NCI-H187 treated with DMSO at 0.1 percent for 48 hours (cell line): ENCODE measurements at regions not wholly inside any gene's neighbourhood (a gene's known extent, or its start where the extent isn't known, plus 50 kb on each side); places are given as distances from the start of the nearest gene placed in this dataset.

Source experiments
- DNase-seq: peaks from one replicate; lab custom pipeline; 2025; lab: John Stamatoyannopoulos, UW

DNA sequence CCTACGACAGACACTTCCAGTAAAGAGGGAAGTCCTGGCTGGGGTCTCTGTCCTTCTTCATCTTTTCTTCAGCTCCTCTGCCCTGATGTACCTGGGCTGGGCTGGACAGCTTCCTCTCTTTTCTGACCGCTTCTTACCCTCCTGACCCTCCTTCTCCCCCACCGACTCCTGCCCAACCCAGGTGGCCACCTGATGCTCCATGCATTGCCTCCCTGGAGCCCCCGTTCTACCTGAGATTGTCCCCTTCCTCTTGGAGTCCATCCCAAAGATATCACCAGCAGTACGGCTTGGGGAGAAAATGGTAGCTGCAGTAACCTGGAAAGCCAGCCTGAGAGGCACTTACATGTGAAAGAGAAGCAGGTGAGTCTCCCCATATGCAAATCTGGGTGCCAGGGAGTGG, 566.3 kb downstream of the TCERG1L start:
- DNase-seq, result no peak

DNA sequence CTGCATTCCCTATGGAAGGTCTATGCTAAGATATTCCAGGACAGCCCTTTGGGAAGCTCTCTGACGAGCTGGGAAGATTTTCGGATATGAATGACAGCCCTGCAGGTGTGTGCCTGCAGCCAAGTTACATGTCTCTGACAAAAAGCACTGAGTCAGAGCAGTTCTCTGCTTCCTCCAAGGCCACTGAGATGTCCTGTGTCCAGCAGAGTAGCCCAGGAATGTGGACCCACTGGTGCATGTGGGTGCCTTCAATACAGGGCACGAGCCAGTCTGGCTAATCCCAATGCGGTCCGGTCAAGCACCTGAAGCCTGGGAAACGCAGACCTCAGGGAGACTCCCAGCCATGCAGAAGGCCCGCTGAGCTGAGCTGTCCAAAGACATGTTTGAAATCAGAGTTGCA, 565.7 kb downstream of the TCERG1L start:
- no peak for DNase-seq

GRCh38 chr10:130746311-130746710, 565.2 kb downstream of the TCERG1L start:
- no peak for DNase-seq

GRCh38 chr10:130747356-130747755, 564.2 kb downstream of the TCERG1L start:
- DNase-seq, result no peak

- DNase-seq, result no peak
These were observed 563.6 kb downstream of the TCERG1L start for GRCh38 chr10:130747946-130748345.

DNA sequence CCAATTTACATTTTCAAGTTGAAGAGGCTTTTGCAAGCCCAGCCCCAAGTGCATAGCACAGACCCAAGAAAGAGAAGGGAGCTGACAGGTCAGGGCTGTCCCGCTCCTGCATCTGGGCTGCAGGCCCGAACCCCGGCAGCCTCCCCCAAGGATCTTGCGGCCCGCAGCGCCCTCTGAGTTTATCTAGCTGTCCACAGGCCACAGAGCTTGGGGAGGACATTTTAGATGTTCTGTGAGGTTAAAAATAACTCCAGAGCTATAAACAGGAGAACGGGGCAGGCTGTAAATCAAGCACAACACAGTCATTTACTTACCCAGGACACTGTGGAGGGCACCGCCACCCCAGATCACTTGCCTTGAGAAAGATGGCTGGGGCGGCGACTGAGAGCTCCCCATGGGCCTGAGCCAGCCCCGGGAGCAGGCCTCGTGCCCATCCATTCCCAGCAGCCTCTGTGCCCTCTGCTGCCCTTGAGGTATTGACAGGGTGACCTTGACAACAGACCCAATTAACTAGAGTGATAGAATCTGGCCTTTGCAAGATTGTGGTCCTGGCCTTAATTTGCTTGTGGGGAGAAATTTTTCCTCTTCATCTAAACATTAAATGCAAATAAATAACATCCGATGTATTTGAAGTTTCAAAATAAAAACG, 563.0 kb downstream of the TCERG1L start:
- DNase-seq, result no peak

DNA sequence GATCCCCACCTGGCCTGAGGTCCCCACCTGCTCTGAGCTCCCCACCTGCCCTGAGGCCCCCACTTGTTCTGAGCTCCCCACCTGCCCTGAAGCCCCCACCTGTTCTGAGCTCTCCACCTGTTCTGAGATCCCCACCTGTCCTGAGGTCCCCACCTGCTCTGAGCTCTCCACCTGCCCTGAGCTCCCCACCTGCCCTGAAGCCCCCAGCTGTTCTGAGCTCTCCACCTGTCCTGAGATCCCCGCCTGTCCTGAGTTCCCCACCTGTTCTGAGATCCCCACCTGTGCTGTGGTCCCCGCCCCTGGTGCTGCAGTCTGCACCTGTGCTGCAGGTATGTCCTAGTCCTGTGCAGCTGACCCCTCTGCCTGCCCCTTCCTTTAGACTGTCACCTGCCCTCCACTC, 561.6 kb downstream of the TCERG1L start:
- DNase-seq, result no peak

DNA sequence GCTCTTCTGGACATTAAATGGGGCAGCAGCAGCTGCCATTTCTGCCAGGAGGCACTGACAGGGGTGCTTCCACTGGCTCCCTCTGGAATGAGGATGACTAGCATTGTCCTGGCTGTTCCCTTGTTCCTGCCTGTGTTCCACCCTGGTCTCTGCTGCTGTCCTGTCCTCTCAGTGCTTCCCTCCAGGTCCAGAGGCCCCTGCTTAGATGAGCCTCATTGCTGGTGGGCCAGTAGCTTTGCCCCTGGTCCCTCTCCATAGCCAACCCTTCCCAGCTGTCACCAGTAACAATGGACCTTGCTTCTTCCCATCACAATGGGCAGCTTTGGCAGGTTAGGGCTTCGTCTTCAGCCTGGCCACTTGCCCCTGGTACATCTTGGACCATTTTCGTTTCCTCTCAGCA, 561.1 kb downstream of the TCERG1L start:
- DNase-seq, result no peak

- no peak for DNase-seq
These were observed 560.2 kb downstream of the TCERG1L start for GRCh38 chr10:130751106-130751840.

DNA sequence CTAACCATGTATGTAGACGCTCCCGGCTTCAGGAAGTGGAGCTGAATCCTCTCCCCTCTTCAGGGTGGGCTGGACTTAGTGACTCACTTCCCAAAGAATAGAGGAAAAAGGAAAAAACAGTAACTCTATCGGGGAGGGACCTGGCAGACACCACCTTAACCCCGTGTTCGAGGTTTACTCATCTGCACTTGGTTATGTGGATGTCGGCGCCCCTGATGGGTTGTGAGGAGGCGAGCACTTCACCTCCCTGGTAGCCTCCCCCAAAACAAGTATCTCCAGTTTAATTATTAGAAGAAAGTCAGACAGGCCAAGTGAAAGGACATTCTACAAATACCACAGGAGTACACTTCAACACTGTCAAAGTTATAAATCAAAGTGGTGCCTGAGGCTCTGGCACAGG, 559.7 kb downstream of the TCERG1L start:
- no peak for DNase-seq

- no peak for DNase-seq
These were observed 554.9 kb downstream of the TCERG1L start for GRCh38 chr10:130756651-130757050.

GRCh38 chr10:130757271-130757670, 554.2 kb downstream of the TCERG1L start:
- DNase-seq, result no peak

DNA sequence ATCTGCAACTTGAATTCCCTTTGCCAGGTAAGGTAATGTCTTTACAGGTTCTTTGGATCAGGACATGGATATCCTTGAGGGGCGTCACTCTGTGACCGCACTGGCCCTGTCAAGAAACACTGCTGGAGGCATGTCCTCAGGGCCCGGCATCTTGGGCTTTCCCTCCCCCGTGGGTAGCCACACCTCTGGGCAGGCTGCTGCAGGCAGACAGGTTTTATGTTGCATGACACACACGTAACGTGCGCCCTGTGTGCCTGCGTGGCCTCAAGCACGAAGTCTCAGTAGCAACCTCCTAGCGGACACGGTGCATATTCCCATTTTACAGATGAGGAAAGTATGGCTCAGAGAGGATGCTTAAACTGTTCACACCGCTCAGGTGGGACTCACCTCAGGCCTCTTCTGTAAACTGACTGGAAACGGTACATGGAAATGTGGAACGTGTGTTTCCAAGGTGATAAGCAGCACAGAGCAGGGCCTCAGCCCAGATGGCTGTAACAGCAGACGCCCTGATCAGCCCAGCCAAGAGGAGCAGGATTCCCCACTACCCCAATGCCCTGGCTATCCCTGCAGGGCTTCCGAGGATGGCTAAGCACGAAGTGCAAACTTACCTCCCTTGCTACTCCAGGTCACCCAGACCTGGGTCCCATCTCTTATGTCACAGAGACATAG, 553.6 kb downstream of the TCERG1L start:
- DNase-seq, result no peak

GRCh38 chr10:130758529-130758928, 553.0 kb downstream of the TCERG1L start:
- no peak for DNase-seq

- DNase-seq, result no peak
These were observed 550.4 kb downstream of the TCERG1L start for GRCh38 chr10:130761032-130761575.

DNA sequence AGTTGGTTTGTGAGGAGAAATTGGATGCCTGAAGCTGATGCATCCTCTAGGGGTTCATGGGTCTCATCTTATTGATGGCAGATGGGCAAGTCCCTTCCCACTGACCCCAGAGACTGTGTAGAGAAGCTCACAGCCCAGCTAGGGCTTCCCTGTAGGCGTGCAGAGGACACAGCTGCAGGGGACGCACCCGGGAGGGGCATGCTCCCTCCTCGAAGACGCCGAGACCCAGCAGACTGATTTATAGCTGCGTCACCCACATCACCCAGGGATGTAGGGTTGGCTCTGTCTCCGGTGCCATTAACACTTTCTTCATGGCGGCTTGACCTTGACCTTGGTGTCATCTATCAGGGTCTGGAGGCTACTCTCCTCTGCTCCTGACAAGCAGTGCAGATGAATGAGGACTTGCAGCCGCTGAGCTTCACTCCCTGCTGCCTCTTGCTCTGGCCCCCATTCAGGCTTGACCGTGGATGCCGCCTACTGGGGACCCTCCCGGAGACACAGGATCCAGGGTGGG, 549.7 kb downstream of the TCERG1L start:
- DNase-seq, result no peak

GRCh38 chr10:130762491-130762890, 549.0 kb downstream of the TCERG1L start:
- DNase-seq, result no peak

- DNase-seq, result no peak
These were observed 548.5 kb downstream of the TCERG1L start for GRCh38 chr10:130763071-130763470.

DNA sequence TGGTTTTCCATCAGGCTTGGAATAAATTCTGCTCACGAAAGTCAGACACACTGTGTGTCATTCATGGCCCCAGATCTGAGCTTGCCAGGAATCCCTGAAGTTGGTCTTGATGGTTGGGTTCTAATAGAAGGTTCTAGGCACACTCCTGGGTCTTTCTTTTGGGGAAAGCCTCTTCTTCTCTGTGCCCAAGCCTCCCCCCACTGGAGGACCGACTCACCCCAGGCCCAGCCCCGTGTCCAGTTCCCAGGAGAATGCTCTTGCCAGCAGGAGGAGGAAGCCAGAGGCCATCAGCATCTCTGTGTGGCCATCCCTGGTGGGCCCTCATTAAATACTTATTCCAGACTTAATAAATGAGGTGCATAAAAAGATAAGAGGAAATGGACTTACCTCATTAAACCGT, 548.0 kb downstream of the TCERG1L start:
- DNase-seq, result no peak

- DNase-seq, result no peak
These were observed 546.9 kb downstream of the TCERG1L start for GRCh38 chr10:130764651-130765050.

DNA sequence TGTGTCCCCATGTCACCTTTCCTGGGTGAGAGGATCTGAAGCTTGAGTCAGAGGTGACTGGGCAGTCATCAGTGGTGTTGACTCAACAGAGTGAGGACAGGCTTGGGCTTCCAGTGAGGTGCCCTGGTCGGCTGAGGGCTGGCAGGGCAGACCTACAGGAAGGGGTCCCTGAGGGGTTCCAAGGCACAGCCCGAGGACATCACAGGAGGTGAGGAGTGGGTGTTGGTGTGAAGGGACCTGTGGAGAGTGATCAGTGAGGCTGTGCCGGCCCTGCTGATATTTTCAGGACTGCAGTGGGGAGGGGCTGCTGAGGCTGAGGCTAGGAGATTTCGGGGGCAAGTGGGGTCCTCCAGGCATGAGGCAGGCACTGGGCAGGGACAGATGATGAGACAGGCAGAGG, 545.5 kb downstream of the TCERG1L start:
- no peak for DNase-seq

DNA sequence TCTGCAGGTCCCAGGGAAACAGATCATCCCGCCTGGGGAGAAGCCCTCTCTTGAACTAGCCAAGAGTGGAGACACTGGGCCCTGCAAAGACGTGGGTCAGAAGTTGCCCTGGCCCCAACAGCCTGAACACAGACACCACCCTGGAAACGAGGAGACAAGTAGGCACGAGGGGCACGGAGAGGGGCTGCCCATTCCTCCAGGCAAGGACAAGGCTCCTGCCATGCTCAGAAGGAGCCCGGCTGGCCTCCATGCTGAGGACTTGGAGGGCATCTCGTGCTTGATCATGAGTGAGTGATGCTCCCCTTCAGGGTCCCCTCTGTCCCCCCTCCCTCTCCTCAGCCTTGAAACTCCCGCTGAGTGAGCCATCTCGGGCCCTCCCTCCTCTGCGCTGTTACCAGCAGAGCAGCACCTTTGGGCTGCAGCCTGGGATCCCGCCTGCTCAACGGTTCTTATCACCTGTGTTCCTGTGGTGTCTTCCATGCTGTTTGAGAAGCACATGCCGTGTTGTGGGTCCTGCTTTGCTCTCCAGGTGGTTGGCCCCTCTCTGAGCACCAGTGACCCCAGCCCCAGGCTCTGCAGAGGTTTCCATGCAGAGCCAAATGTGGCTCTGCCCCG, 544.3 kb downstream of the TCERG1L start:
- no peak for DNase-seq
